ENCODE measurements at regions not wholly inside any gene's neighbourhood (a gene's known extent, or its start where the extent isn't known, plus 50 kb on each side); places are given as distances from the start of the nearest gene placed in this dataset.

GRCh38 chr10:21069929-21070700 lies 173.0 kb upstream of the NEBL start:
- in situ Hi-C loops (cut with MboI; ENCODE audit: low pct_ligation_motif_present in 1 of 4, low pct_unique_long_range_greater_than_20kb in 1 of 4, low sequenced_read_pairs in 3 of 4): loop anchor here in 1 of 4 donors (10.0 kb wide), 1 partner anchor 205 kb away; no protein-coding TSS in a partner anchor
- intact Hi-C loops (cut with DNase I; ENCODE audit: low total_unique reads): no loop called here
- no peak for TF ChIP-seq POLR2AphosphoS5 (IDR thresholded peaks at IDR 0.05)
- no peak overlapping the region for H3K4me3 ChIP-seq
- H3K9me3 ChIP-seq: no peaks in the 10 kb centered on the region
- no peak overlapping the region for H3K27ac ChIP-seq
- H3K4me1 ChIP-seq: no peaks in the 10 kb centered on the region
- H3K27me3 ChIP-seq: no peaks in the 10 kb centered on the region
- 63 to 92% methylated on average over 5 to 10 of the region's 10 CpGs for WGBS, 2 donors (ENCODE audit: low coverage in 1 of 2)
- no peak for DNase-seq
- no peaks in the 10 kb centered on the region for H3K36me3 ChIP-seq

GRCh38 chr10:21069278-21069677 lies 172.2 kb upstream of the NEBL start:
- Histone ChIP-seq H3K27ac (no peak overlapping the region), H3K27me3 (no peaks in the 10 kb centered on the region), H3K36me3 (no peaks in the 10 kb centered on the region), H3K9me3 (no peaks in the 10 kb centered on the region), H3K4me1 (no peaks in the 10 kb centered on the region), H3K4me3 (no peak overlapping the region)
- intact Hi-C loops (cut with DNase I; ENCODE audit: low total_unique reads) (no loop called here), in situ Hi-C loops (cut with MboI; ENCODE audit: low pct_ligation_motif_present in 1 of 4, low pct_unique_long_range_greater_than_20kb in 1 of 4, low sequenced_read_pairs in 3 of 4) (no loop called here)
- 78 to 86% methylated on average over 2 to 5 of the region's 5 CpGs for WGBS, 2 donors (ENCODE audit: low coverage in 1 of 2)
- TF ChIP-seq POLR2A (IDR thresholded peaks at IDR 0.05) (no peak), CTCF (IDR thresholded peaks at IDR 0.05) (no peak), EP300 (IDR thresholded peaks at IDR 0.05; ENCODE audit: low read depth) (no peak), POLR2AphosphoS5 (IDR thresholded peaks at IDR 0.05) (no peak)
- DNase-seq: no peak

- Histone ChIP-seq H3K27ac (no peak overlapping the region), H3K4me1 (no peaks in the 10 kb centered on the region), H3K9me3 (no peaks in the 10 kb centered on the region), H3K27me3 (no peaks in the 10 kb centered on the region), H3K36me3 (no peaks in the 10 kb centered on the region), H3K4me3 (no peak overlapping the region)
- intact Hi-C loops (cut with DNase I; ENCODE audit: low total_unique reads) (no loop called here), in situ Hi-C loops (cut with MboI; ENCODE audit: low pct_ligation_motif_present in 1 of 4, low pct_unique_long_range_greater_than_20kb in 1 of 4, low sequenced_read_pairs in 3 of 4) (no loop called here)
- WGBS, 2 donors (ENCODE audit: low coverage in 1 of 2): 73 to 80% methylated on average over 2 to 3 of the region's 3 CpGs
- TF ChIP-seq POLR2A (IDR thresholded peaks at IDR 0.05) (no peak), POLR2AphosphoS5 (IDR thresholded peaks at IDR 0.05) (no peak), CTCF (IDR thresholded peaks at IDR 0.05) (no peak), EP300 (IDR thresholded peaks at IDR 0.05; ENCODE audit: low read depth) (no peak)
- no peak for DNase-seq
Measured at GRCh38 chr10:21068026-21068656, 171.0 kb upstream of the NEBL start.

GRCh38 chr10:21065621-21066248 lies 168.6 kb upstream of the NEBL start:
- H3K4me3 ChIP-seq: no peak overlapping the region
- no peak for TF ChIP-seq CTCF (IDR thresholded peaks at IDR 0.05)
- TF ChIP-seq POLR2A (IDR thresholded peaks at IDR 0.05): no peak
- TF ChIP-seq EP300 (IDR thresholded peaks at IDR 0.05; ENCODE audit: low read depth): no peak
- no peak for TF ChIP-seq POLR2AphosphoS5 (IDR thresholded peaks at IDR 0.05)
- no peak for DNase-seq
- no peaks in the 10 kb centered on the region for H3K9me3 ChIP-seq
- 71 to 75% methylated on average over 1 to 2 of the region's 2 CpGs for WGBS, 2 donors (ENCODE audit: low coverage in 1 of 2)
- no peaks in the 10 kb centered on the region for H3K4me1 ChIP-seq
- H3K27me3 ChIP-seq: no peaks in the 10 kb centered on the region
- H3K36me3 ChIP-seq: no peaks in the 10 kb centered on the region
- intact Hi-C loops (cut with DNase I; ENCODE audit: low total_unique reads) (no loop called here), in situ Hi-C loops (cut with MboI; ENCODE audit: low pct_ligation_motif_present in 1 of 4, low pct_unique_long_range_greater_than_20kb in 1 of 4, low sequenced_read_pairs in 3 of 4) (no loop called here)
- H3K27ac ChIP-seq: no peak overlapping the region
